ENCODE measurements at regions not wholly inside any gene's neighbourhood (a gene's known extent, or its start where the extent isn't known, plus 50 kb on each side); places are given as distances from the start of the nearest gene placed in this dataset.

DNA sequence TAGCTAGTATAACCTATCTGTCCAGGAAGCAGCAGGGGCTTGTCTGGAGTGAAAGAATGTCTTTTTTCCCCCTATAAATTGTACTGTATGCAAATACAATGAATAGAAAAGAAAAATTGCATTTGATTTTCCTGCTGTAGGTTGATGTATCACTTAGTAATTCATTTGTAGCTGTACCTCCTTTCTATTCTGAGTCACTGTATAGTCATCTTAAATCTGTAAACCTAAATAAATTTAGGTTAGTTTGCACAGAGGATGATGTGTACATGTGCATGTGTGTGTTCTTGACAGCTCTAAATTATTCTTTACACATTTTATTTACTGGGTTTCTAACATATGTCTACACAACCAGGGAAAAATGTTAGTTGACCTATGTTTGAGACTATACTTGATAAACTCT lies 478.7 kb upstream of the CNTNAP5 start:
- no peaks in the 10 kb centered on the region for H3K9me3 ChIP-seq
- H3K4me1 ChIP-seq: peaks cover 5% of the 10 kb centered on the region
- no peaks in the 10 kb centered on the region for H3K36me3 ChIP-seq (ENCODE audit: low read depth, missing control alignments)
- H3K27ac ChIP-seq: no peak overlapping the region
- intact Hi-C loops (cut with DNase I; ENCODE audit: low total_unique reads): no loop called here
- DNase-seq: no peak
- H3K27me3 ChIP-seq: no peaks in the 10 kb centered on the region
- TF ChIP-seq POLR2A (IDR thresholded peaks at IDR 0.05): no peak
- TF ChIP-seq, protein P1, sequence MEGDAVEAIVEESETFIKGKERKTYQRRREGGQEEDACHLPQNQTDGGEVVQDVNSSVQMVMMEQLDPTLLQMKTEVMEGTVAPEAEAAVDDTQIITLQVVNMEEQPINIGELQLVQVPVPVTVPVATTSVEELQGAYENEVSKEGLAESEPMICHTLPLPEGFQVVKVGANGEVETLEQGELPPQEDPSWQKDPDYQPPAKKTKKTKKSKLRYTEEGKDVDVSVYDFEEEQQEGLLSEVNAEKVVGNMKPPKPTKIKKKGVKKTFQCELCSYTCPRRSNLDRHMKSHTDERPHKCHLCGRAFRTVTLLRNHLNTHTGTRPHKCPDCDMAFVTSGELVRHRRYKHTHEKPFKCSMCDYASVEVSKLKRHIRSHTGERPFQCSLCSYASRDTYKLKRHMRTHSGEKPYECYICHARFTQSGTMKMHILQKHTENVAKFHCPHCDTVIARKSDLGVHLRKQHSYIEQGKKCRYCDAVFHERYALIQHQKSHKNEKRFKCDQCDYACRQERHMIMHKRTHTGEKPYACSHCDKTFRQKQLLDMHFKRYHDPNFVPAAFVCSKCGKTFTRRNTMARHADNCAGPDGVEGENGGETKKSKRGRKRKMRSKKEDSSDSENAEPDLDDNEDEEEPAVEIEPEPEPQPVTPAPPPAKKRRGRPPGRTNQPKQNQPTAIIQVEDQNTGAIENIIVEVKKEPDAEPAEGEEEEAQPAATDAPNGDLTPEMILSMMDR (IDR thresholded peaks at IDR 0.05): no peak
- H3K4me3 ChIP-seq: no peak overlapping the region

GRCh38 chr2:123563515-123563914 lies 461.6 kb upstream of the CNTNAP5 start:
- H3K4me3 ChIP-seq: no peak overlapping the region
- no peak for DNase-seq
- no peaks in the 10 kb centered on the region for H3K9me3 ChIP-seq
- no peaks in the 10 kb centered on the region for H3K36me3 ChIP-seq (ENCODE audit: low read depth, missing control alignments)
- 77 to 93% methylated on average over 2 of the region's 2 CpGs for WGBS, 2 donors
- H3K4me1 ChIP-seq: no peaks in the 10 kb centered on the region
- H3K27me3 ChIP-seq: no peaks in the 10 kb centered on the region
- intact Hi-C loops (cut with DNase I; ENCODE audit: low total_unique reads): no loop called here
- no peak overlapping the region for H3K27ac ChIP-seq
- TF ChIP-seq, protein P1 (IDR thresholded peaks at IDR 0.05): no peak
- no peak for TF ChIP-seq POLR2A (IDR thresholded peaks at IDR 0.05)

DNA sequence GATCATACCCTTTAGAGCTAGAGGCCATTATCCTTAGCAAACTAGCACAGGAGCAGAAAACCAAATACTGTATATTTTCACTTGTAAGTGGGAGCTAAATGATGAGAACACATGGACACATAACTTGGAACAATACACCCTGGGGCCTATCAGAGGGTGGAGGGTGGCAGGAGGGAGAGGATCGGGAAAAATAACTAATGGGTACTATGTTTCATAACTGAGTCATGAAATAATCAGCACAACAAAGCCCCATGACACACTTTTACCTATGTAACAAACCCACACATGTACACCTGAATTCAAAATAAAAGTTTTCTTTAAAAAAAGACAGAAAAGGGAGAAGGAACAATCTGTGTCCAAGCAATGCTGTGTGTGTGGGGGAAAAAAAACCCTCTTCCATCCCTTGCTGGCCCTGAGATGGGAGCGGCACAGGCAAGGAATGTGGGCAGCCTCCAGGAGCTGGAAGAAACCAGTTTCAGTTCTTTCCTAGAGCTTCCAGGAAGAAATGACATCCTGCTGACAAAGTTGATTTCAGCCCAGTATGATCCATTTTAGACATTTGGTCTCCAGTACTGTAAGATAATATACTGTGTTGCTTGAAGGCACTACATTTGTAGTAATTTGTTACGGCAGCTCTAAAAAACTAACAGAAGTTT lies 458.7 kb upstream of the CNTNAP5 start:
- H3K27me3 ChIP-seq: no peaks in the 10 kb centered on the region
- H3K27ac ChIP-seq: no peak overlapping the region
- no peaks in the 10 kb centered on the region for H3K36me3 ChIP-seq (ENCODE audit: low read depth, missing control alignments)
- H3K4me3 ChIP-seq: no peak overlapping the region
- 86 to 94% methylated on average over 3 of the region's 3 CpGs for WGBS, 2 donors
- H3K9me3 ChIP-seq: no peaks in the 10 kb centered on the region
- no peak for TF ChIP-seq POLR2A (IDR thresholded peaks at IDR 0.05)
- TF ChIP-seq, protein P1 (IDR thresholded peaks at IDR 0.05): no peak
- H3K4me1 ChIP-seq: no peaks in the 10 kb centered on the region
- intact Hi-C loops (cut with DNase I; ENCODE audit: low total_unique reads): no loop called here
- DNase-seq: no peak

- Histone ChIP-seq H3K9me3 (no peaks in the 10 kb centered on the region), H3K36me3 (ENCODE audit: low read depth, missing control alignments) (no peaks in the 10 kb centered on the region), H3K27me3 (no peaks in the 10 kb centered on the region), H3K4me3 (no peak overlapping the region), H3K4me1 (no peaks in the 10 kb centered on the region), H3K27ac (no peak overlapping the region)
- WGBS, 2 donors: 61 to 73% methylated on average over 2 of the region's 2 CpGs
- no peak for DNase-seq
- intact Hi-C loops (cut with DNase I; ENCODE audit: low total_unique reads): no loop called here
- TF ChIP-seq, protein P1 (IDR thresholded peaks at IDR 0.05): no peak
- TF ChIP-seq POLR2A (IDR thresholded peaks at IDR 0.05): no peak
These were observed 447.1 kb upstream of the CNTNAP5 start for GRCh38 chr2:123578016-123578415.

GRCh38 chr2:123596621-123597020 lies 428.5 kb upstream of the CNTNAP5 start:
- TF ChIP-seq, protein P1 (IDR thresholded peaks at IDR 0.05): no peak
- H3K27ac ChIP-seq: no peak overlapping the region
- no peaks in the 10 kb centered on the region for H3K27me3 ChIP-seq
- no peak for DNase-seq
- no peak overlapping the region for H3K4me3 ChIP-seq
- 32 to 42% methylated on average over 1 of the region's 1 CpG for WGBS, 2 donors
- no peaks in the 10 kb centered on the region for H3K9me3 ChIP-seq
- intact Hi-C loops (cut with DNase I; ENCODE audit: low total_unique reads): no loop called here
- H3K36me3 ChIP-seq (ENCODE audit: low read depth, missing control alignments): no peaks in the 10 kb centered on the region
- no peaks in the 10 kb centered on the region for H3K4me1 ChIP-seq
